ENCODE measurements at regions not wholly inside any gene's neighbourhood (a gene's known extent, or its start where the extent isn't known, plus 50 kb on each side); places are given as distances from the start of the nearest gene placed in this dataset.

DNA sequence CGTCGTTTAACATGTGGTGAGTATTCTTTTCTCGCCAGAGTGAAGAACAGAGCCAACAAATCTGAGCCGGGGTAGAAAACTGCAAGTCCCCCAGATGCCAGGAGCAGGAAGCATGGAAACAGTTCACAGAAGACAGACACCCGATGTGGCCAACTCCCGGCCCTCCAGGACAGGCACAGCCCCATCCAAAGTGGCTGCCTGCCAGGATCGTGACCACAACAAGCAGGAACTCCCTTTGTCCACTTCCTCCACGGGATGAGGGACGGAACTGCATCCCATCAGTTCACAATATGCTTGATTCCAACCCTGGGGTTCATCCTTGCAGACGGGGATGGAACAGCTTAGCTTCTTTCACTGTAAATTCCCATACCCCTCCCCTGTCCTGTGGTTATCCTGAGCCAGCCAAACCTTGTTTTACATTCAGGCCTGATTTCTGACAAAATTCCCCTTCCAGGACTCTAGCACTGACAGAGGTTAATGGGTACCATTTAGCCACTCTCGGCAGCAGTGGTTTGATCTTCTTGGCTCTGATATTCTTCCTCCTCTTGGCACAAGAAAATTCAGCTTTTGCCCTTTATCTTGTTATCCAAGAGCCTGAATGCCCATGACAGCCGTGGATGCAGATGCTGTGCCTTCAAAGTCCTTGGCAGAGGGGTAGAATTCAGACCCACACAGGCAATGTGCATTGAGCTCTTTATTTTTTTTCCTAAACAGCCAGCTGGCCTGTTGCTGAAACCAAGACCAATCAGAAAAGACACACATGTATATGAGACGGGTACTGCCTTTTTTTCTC is 105.5 kb upstream of the FAM204A start:
- no peak for ATAC-seq
- H3K4me2 ChIP-seq (ENCODE audit: insufficient read depth, low read length): no peak overlapping the region
- TF ChIP-seq SPI1 (IDR thresholded peaks at IDR 0.05; ENCODE audit: borderline replicate concordance, low read depth, low read length) (0 out of 2 replicates have a peak, but pooled peaks have one; percentile 4), NONO (IDR thresholded peaks at IDR 0.05; ENCODE audit: low read depth in 2 of 2, low read length in 1 of 2) (no peak), BRF1 (IDR thresholded peaks at IDR 0.05; ENCODE audit: borderline replicate concordance, extremely low read depth, insufficient read length) (no peak), BHLHE40 (IDR thresholded peaks at IDR 0.05; ENCODE audit: low read length) (0 out of 2 replicates have a peak, but pooled peaks have one; percentile 8), GABPA (tag; conservative IDR thresholded peaks at IDR 0.05; ENCODE audit: low read depth) (no peak), NCOA4 (IDR thresholded peaks at IDR 0.05; ENCODE audit: partially characterized antibody) (no peak), SAFB2 (IDR thresholded peaks at IDR 0.05; ENCODE audit: borderline replicate concordance, low read depth, low read length, severe bottlenecking) (no peak), ZC3H8 (IDR thresholded peaks at IDR 0.05) (no peak)
- TF ChIP-seq, protein P1, sequence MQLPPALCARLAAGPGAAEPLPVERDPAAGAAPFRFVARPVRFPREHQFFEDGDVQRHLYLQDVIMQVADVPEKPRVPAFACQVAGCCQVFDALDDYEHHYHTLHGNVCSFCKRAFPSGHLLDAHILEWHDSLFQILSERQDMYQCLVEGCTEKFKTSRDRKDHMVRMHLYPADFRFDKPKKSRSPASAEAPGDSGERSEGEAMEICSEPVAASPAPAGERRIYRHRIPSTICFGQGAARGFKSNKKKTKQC (CRISPR knock-in tag; IDR thresholded peaks at IDR 0.05): no peak
- TF ChIP-seq, protein P2, sequence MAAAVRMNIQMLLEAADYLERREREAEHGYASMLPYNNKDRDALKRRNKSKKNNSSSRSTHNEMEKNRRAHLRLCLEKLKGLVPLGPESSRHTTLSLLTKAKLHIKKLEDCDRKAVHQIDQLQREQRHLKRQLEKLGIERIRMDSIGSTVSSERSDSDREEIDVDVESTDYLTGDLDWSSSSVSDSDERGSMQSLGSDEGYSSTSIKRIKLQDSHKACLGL (CRISPR knock-in tag; IDR thresholded peaks at IDR 0.05; ENCODE audit: borderline replicate concordance, poor library complexity, severe bottlenecking): no peak
- TF ChIP-seq, protein P3, sequence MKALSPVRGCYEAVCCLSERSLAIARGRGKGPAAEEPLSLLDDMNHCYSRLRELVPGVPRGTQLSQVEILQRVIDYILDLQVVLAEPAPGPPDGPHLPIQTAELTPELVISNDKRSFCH (CRISPR knock-in tag; IDR thresholded peaks at IDR 0.05): no peak
- TF ChIP-seq, protein P3 (tag; IDR thresholded peaks at IDR 0.05): no peak
- H3K9ac ChIP-seq (ENCODE audit: insufficient read depth in 1 of 2, low read depth in 2 of 2, low read length in 2 of 2): no peak overlapping the region
- in situ Hi-C loops (cut with MboI) (no loop called here), intact Hi-C loops (cut with micrococcal nuclease) (no loop called here)
- BruUV-seq (replicated peaks): no TSS peak
- no peaks in the 10 kb centered on the region for H3K9me3 ChIP-seq (replicated peaks; ENCODE audit: control insufficient read depth, insufficient read depth, low read depth, low read length)
- ChIA-PET CTCF (ENCODE audit: low intra/inter-chr PET ratio) (no interaction called here), POLR2A (no interaction called here)
- DNase-seq (ENCODE audit: extremely low read depth in 1 of 4, low spot score in 3 of 4): no peak
- H3K4me3 ChIP-seq: no peak overlapping the region
- H3K36me3 ChIP-seq (ENCODE audit: control insufficient read depth, insufficient read depth, low read length): no peaks in the 10 kb centered on the region
- H2AFZ ChIP-seq (ENCODE audit: low read depth, low read length): no peak overlapping the region
- peaks cover 0 to 14% of the 10 kb centered on the region in 2 experiments; a peak in 2 of 5 replicates for H3K27me3 ChIP-seq (ENCODE audit: control insufficient read depth in 2 of 2, insufficient read depth in 2 of 2, low read length in 2 of 2)
- no peak overlapping the region for H3K27ac ChIP-seq (ENCODE audit: extremely low read depth, low read depth, low read length)
- H3K79me2 ChIP-seq (ENCODE audit: control insufficient read depth, insufficient read depth, low read length): no peaks in the 10 kb centered on the region
- H3K4me1 ChIP-seq (replicated peaks in 1 of 2; ENCODE audit: control insufficient read depth in 2 of 2, insufficient read depth in 2 of 2, low read length in 2 of 2): no peaks in the 10 kb centered on the region
- under 1% methylated on average over 13 of the region's 13 CpGs for WGBS (ENCODE audit: insufficient coverage, low coverage, missing lambda C conversion rate)
- FAIRE-seq: no peak
- H4K20me1 ChIP-seq (replicated peaks; ENCODE audit: control insufficient read depth, insufficient read depth, low read length): no peaks in the 10 kb centered on the region
- no peaks in the 10 kb centered on the region for H3K9me1 ChIP-seq (ENCODE audit: control insufficient read depth, insufficient read depth, low read length)

All from K562 (cell line).